Muscle layer of colon (tissue), 2 donors: ENCODE measurements at regions not wholly inside any gene's neighbourhood (a gene's known extent, or its start where the extent isn't known, plus 50 kb on each side); places are given as distances from the start of the nearest gene placed in this dataset.

Source experiments
- H3K27ac ChIP-seq: one replicate; pipeline ENCODE4 v1.7.0; 2013; ENCODE audit warnings: low read depth, mild to moderate bottlenecking, low read length, moderate library complexity
- H3K27me3 ChIP-seq, 2 donors: one replicate each; pipeline ENCODE4 v1.7.0; 2013; ENCODE audit warnings: low read length in 2 of 2, mild to moderate bottlenecking in 2 of 2; ENCODE audit not compliant: insufficient read depth in 2 of 2, control insufficient read depth in 1 of 2
- H3K36me3 ChIP-seq: one replicate; pipeline ENCODE4 v1.7.0; 2013; ENCODE audit warnings: mild to moderate bottlenecking, low read length; ENCODE audit not compliant: insufficient read depth
- H3K4me1 ChIP-seq: one replicate; pipeline ENCODE4 v1.7.0; 2013; ENCODE audit warnings: mild to moderate bottlenecking, low read length; ENCODE audit not compliant: insufficient read depth
- H3K4me3 ChIP-seq, 2 donors: one replicate each; pipeline ENCODE4 v1.7.0; 2013; ENCODE audit warnings: low read length in 2 of 2, low read depth in 1 of 2, mild to moderate bottlenecking in 1 of 2, moderate library complexity in 1 of 2
- H3K9ac ChIP-seq: one replicate; pipeline ENCODE4 v1.7.0; 2013; ENCODE audit warnings: low read length
- H3K9me3 ChIP-seq: one replicate; pipeline ENCODE4 v1.7.0; 2013; ENCODE audit warnings: mild to moderate bottlenecking, low read length
- donor health status: abdominal sarcoma.
- donor health status: Adenocarcinoma of cecum.

DNA sequence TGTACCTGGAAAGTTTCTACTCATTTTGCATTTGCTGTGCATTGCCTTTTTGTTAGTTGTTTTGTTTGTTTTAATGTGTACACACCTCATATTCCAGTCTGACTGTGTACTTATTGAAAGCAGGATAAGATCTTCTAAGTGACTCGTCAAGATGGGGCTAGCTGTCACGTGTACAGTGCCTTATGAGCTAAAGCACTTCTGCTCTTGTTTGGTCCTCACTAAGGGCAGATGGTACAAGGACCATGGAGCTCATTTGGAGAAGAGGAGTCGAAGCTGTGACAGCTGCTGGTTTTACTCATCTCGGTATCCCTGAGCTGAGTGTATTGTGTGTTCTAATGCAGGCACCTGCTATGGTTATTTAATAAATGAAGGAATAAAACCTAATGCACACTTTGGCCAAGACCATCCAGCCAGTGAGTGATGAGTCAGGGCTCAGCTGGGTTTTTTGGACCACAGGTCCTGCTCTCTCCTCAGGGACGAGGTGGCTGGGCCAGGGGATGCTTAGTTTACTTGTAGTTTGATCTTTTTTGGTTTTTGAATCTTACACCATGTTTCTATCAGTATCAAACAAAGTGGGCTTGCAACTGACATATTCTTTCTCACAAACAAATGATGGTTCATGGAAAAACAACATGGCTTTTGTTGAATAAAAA is 152.5 kb upstream of the APCDD1 start:
- no peaks in the 10 kb centered on the region for H3K9me3 ChIP-seq
- no peaks in the 10 kb centered on the region for H3K36me3 ChIP-seq
- no peak overlapping the region for H3K27ac ChIP-seq
- no peak overlapping the region for H3K4me3 ChIP-seq
- no peaks in the 10 kb centered on the region for H3K27me3 ChIP-seq
- no peak overlapping the region for H3K9ac ChIP-seq
- H3K4me1 ChIP-seq, result no peaks in the 10 kb centered on the region

DNA sequence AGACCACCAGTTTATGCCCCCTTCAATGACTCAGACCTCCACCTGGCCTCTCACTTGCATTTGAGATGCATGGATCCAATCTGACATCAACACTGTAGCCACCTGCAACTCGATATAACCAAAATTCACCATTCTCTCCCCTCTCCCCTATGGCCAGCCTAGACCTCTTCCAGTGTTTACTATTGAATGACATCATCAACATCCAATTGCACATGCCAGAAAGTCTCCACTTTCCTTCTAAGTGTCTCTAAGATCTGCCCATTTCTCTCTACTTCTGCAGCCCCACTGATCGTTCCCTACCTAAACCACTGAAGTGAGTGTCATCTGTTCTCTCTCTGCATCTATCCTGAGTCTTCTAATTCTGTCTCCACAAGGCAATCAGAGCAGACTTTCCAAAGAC is 151.3 kb upstream of the APCDD1 start:
- H3K4me3 ChIP-seq, result no peak overlapping the region
- no peaks in the 10 kb centered on the region for H3K4me1 ChIP-seq
- H3K27ac ChIP-seq, result no peak overlapping the region
- H3K36me3 ChIP-seq, result no peaks in the 10 kb centered on the region
- H3K27me3 ChIP-seq, result no peaks in the 10 kb centered on the region
- no peaks in the 10 kb centered on the region for H3K9me3 ChIP-seq
- H3K9ac ChIP-seq, result no peak overlapping the region

DNA sequence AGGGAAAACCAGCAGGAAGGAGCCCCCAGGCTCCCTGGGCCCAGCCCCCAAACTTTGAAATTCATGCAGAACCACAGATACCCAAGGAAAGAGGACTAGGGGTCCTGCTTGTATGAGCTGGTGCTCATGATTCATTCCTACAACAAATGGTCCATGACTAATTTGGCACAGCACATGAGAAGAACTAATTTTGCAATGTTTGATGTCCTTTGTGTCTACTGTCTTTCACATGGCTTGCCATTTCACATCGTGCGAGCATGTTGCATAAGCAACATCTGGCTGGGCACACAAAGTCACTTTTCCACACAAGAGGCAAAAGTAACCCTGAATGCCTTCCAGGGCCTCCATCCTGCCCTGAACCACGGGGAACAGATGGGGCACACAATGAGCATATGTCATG is 149.6 kb upstream of the APCDD1 start:
- Histone ChIP-seq H3K27me3 (no peaks in the 10 kb centered on the region), H3K4me3 (no peak overlapping the region), H3K27ac (no peak overlapping the region), H3K36me3 (no peaks in the 10 kb centered on the region), H3K4me1 (no peaks in the 10 kb centered on the region), H3K9ac (no peak overlapping the region), H3K9me3 (no peaks in the 10 kb centered on the region)

DNA sequence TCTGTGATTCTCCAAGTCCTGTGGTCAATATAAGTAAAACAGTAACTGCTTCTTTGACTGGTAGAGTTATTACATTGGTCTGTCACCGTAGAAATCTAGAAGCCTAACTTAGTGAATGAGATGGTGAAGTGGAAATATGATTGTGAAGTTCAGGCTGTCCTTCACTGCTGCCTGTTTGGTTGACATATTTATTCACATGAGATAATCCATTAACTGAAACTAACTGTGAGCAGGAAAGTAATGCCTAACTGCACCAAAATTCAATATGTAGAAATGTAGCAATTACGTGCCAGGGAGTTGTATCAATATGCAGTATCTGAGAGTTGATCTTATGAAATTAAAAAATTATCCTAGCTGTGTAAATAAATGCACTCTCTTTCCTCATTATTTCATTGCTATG is 147.7 kb upstream of the APCDD1 start:
- H3K9ac ChIP-seq, result no peak overlapping the region
- H3K4me3 ChIP-seq, result no peak overlapping the region
- H3K27ac ChIP-seq, result no peak overlapping the region
- H3K4me1 ChIP-seq, result no peaks in the 10 kb centered on the region
- H3K9me3 ChIP-seq, result no peaks in the 10 kb centered on the region
- H3K27me3 ChIP-seq, result no peaks in the 10 kb centered on the region
- H3K36me3 ChIP-seq, result no peaks in the 10 kb centered on the region

GRCh38 chr18:10308154-10308553 is 146.3 kb upstream of the APCDD1 start:
- H3K9ac ChIP-seq, result no peak overlapping the region
- H3K4me1 ChIP-seq, result no peaks in the 10 kb centered on the region
- no peaks in the 10 kb centered on the region for H3K9me3 ChIP-seq
- H3K4me3 ChIP-seq, result no peak overlapping the region
- H3K27me3 ChIP-seq, result no peaks in the 10 kb centered on the region
- H3K27ac ChIP-seq, result no peak overlapping the region
- H3K36me3 ChIP-seq, result no peaks in the 10 kb centered on the region

GRCh38 chr18:10310626-10311025 is 143.8 kb upstream of the APCDD1 start:
- Histone ChIP-seq H3K36me3 (no peaks in the 10 kb centered on the region), H3K27ac (no peak overlapping the region), H3K27me3 (no peaks in the 10 kb centered on the region), H3K9me3 (no peaks in the 10 kb centered on the region), H3K4me1 (no peaks in the 10 kb centered on the region), H3K9ac (no peak overlapping the region), H3K4me3 (no peak overlapping the region)

- Histone ChIP-seq H3K4me3 (no peak overlapping the region), H3K36me3 (no peaks in the 10 kb centered on the region), H3K4me1 (no peaks in the 10 kb centered on the region), H3K27ac (no peak overlapping the region), H3K9ac (no peak overlapping the region), H3K27me3 (no peaks in the 10 kb centered on the region), H3K9me3 (no peaks in the 10 kb centered on the region)
Measured at GRCh38 chr18:10312326-10313015, 142.0 kb upstream of the APCDD1 start.

DNA sequence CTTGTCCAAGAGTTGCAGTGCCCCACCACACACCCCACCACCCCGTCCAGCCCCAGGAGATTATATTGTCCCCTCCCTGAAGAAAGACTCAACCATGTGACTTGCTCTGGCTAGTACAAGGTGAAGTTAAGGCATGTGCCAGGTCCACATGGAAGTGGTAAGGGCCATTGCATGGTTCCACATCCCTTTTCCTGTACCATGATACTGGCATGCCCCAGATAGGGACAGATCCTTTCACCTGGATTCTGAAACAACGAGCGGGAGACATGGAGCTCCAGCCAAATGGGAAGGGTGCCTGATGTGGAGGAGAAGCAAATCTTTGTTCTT is 141.5 kb upstream of the APCDD1 start:
- Histone ChIP-seq H3K36me3 (no peaks in the 10 kb centered on the region), H3K9ac (no peak overlapping the region), H3K4me3 (no peak overlapping the region), H3K27me3 (no peaks in the 10 kb centered on the region), H3K9me3 (no peaks in the 10 kb centered on the region), H3K4me1 (no peaks in the 10 kb centered on the region), H3K27ac (no peak overlapping the region)

DNA sequence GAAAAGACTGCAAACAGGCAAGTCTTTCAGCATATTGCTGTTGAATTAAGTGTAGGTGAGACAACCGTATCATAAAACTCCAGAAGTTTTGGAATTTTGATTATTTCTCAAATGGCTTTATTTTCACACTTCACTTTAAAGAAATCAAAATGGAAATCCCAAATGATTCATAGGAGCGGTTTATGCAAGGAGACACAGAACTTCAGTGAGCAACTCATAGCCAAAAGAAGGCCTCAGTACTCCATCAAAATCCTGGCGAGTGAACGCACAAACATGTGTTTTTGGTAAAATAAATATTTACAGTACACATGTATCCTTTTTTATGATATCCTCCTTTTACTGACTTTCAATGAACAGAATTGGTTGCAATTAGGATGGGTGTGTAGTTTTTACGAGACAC is 140.4 kb upstream of the APCDD1 start:
- Histone ChIP-seq H3K27ac (no peak overlapping the region), H3K27me3 (no peaks in the 10 kb centered on the region), H3K9ac (no peak overlapping the region), H3K36me3 (no peaks in the 10 kb centered on the region), H3K9me3 (no peaks in the 10 kb centered on the region), H3K4me1 (no peaks in the 10 kb centered on the region), H3K4me3 (no peak overlapping the region)

GRCh38 chr18:10315522-10315921 is 138.9 kb upstream of the APCDD1 start:
- no peak overlapping the region for H3K4me3 ChIP-seq
- no peaks in the 10 kb centered on the region for H3K27me3 ChIP-seq
- no peaks in the 10 kb centered on the region for H3K4me1 ChIP-seq
- no peaks in the 10 kb centered on the region for H3K9me3 ChIP-seq
- H3K27ac ChIP-seq, result no peak overlapping the region
- H3K9ac ChIP-seq, result no peak overlapping the region
- no peaks in the 10 kb centered on the region for H3K36me3 ChIP-seq

DNA sequence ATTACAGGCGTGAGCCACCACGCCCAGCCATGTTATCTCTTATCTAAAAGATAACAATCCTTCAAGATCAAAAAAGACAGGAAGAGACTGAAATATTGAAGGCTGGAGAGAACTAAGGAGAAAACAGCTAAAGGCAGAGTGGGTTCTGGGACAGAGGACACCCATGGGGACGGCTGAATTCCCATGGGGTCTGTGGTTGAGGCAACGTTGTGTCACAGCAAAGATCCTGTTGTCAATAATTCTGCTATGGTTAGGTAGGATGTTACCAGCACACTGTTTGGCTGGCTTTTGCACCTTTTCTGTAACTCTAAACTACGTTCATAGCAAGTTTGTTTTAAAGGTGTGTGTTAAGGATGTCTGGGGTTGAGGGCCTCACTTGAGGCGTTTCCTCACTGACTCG is 137.7 kb upstream of the APCDD1 start:
- no peak overlapping the region for H3K9ac ChIP-seq
- no peaks in the 10 kb centered on the region for H3K9me3 ChIP-seq
- H3K4me1 ChIP-seq, result no peaks in the 10 kb centered on the region
- H3K27ac ChIP-seq, result no peak overlapping the region
- H3K36me3 ChIP-seq, result no peaks in the 10 kb centered on the region
- H3K27me3 ChIP-seq, result no peaks in the 10 kb centered on the region
- no peak overlapping the region for H3K4me3 ChIP-seq
